H1 (cell line): ENCODE measurements at regions not wholly inside any gene's neighbourhood (a gene's known extent, or its start where the extent isn't known, plus 50 kb on each side); places are given as distances from the start of the nearest gene placed in this dataset.

Experiments used
- CTCF ChIA-PET: fragments of 300-600 bp; sonication (Branson Sonifier 250); formaldehyde crosslinking; loops from one replicate; lab custom pipeline; 2021; ENCODE audit not compliant: partially characterized antibody; lab: Charles Lee
- POLR2A ChIA-PET: fragments of 300-600 bp; sonication (Branson Sonifier 250); formaldehyde crosslinking; loops from one replicate; lab custom pipeline; 2021; ENCODE audit warnings: inconsistent platforms; ENCODE audit not compliant: partially characterized antibody; lab: Charles Lee
- DNase-seq, 2 experiments: peaks; one replicate each; pipeline versions ENCODE4 v3.0.0 to v3.0.0-alpha.2; 2010 to 2022; ENCODE audit warnings: low spot score in 2 of 2, low read depth in 1 of 2, mixed read lengths in 1 of 2
- FAIRE-seq: peaks from 2 replicates; lab custom pipeline; 2011; peaks lifted over from hg19 to GRCh38; lab: Jason Lieb, UNC
- H2AFZ ChIP-seq: 2 replicates; pipeline ENCODE4 v1.8.1; 2012; ENCODE audit warnings: low read length, inconsistent platforms
- H2AK5ac ChIP-seq: 2 replicates; pipeline ENCODE4 v1.6.1; 2013; ENCODE audit warnings: low read depth, low read length
- H2BK120ac ChIP-seq: replicated peaks from 2 replicates; pipeline ENCODE3; 2013; ENCODE audit warnings: low read depth, low read length, inconsistent platforms
- H2BK12ac ChIP-seq: 2 replicates; pipeline ENCODE4 v1.6.1; 2013; ENCODE audit warnings: low read depth, low read length
- H2BK15ac ChIP-seq: 2 replicates; pipeline ENCODE4 v1.6.1; 2013; ENCODE audit warnings: low read length
- H2BK20ac ChIP-seq: 2 replicates; pipeline ENCODE4 v1.6.1; 2013; ENCODE audit warnings: low read length
- H2BK5ac ChIP-seq: 2 replicates; pipeline ENCODE4 v1.6.1; 2013; ENCODE audit warnings: low read depth, low read length
- H3K14ac ChIP-seq: 2 replicates; pipeline ENCODE4 v1.6.1; 2013; ENCODE audit warnings: inconsistent platforms; ENCODE audit not compliant: insufficient read length
- H3K18ac ChIP-seq: 2 replicates; pipeline ENCODE4 v1.6.1; 2013; ENCODE audit warnings: low read length; ENCODE audit errors: extremely low read depth
- H3K23ac ChIP-seq: 2 replicates; pipeline ENCODE4 v1.6.1; 2013; ENCODE audit warnings: inconsistent platforms; ENCODE audit not compliant: insufficient read length
- H3K23me2 ChIP-seq: 2 replicates; pipeline ENCODE4 v1.6.1; 2013; ENCODE audit warnings: low read depth, low read length
- H3K27ac ChIP-seq: 2 replicates; pipeline ENCODE4 v1.6.1; 2011; ENCODE audit warnings: low read depth, low read length, inconsistent platforms
- H3K27me3 ChIP-seq, 4 experiments: replicated peaks in 1 of 4; 1 replicate in 1 of 4; 2 replicates in 3 of 4; pipeline versions ENCODE4 v1.6.1 to v1.8.1; 2011 to 2013; ENCODE audit warnings: low read length in 3 of 4, mild to moderate bottlenecking in 3 of 4, inconsistent platforms in 2 of 4, mixed read lengths in 2 of 4, moderate library complexity in 1 of 4; ENCODE audit not compliant: control insufficient read depth in 3 of 4, insufficient read depth in 3 of 4; ENCODE audit errors: extremely low read depth in 1 of 4
- H3K36me3 ChIP-seq, 4 experiments: 2 replicates each; pipeline versions ENCODE4 v1.6.1 to v1.8.1; 2011 to 2013; ENCODE audit warnings: mild to moderate bottlenecking in 4 of 4, low read length in 3 of 4, moderate library complexity in 2 of 4, control low read depth in 1 of 4, inconsistent platforms in 1 of 4; ENCODE audit not compliant: insufficient read depth in 4 of 4, control insufficient read depth in 2 of 4
- H3K4ac ChIP-seq: replicated peaks from 2 replicates; pipeline ENCODE3; 2013; ENCODE audit warnings: low read length, low read depth, mixed read lengths, inconsistent platforms; ENCODE audit not compliant: insufficient read length
- H3K4me1 ChIP-seq, 4 experiments: replicated peaks in 1 of 4; 1 replicate in 1 of 4; 2 replicates in 3 of 4; pipeline versions ENCODE4 v1.6.1 to v1.8.1; 2011 to 2013; ENCODE audit warnings: low read length in 3 of 4, inconsistent platforms in 2 of 4, mixed read lengths in 1 of 4; ENCODE audit not compliant: insufficient read depth in 4 of 4, control insufficient read depth in 3 of 4
- H3K4me2 ChIP-seq, 2 experiments: 2 replicates each; pipeline versions ENCODE4 v1.6.1 to v1.8.1; 2011 to 2013; ENCODE audit warnings: low read depth in 2 of 2, low read length in 2 of 2, control low read depth in 1 of 2, inconsistent platforms in 1 of 2, mild to moderate bottlenecking in 1 of 2; ENCODE audit not compliant: insufficient read depth in 1 of 2
- H3K4me3 ChIP-seq, 4 experiments: fragments of 200-600, 300-600 bp in 1 of 4; sonication (generic), shearing (Covaris generic), sonication (Bioruptor Twin) in 1 of 4; 2 replicates each; pipeline versions ENCODE4 v1.5.1 to v1.8.1; 2011 to 2016; ENCODE audit warnings: low read length in 4 of 4, low read depth in 3 of 4, control low read depth in 2 of 4, inconsistent platforms in 2 of 4, mild to moderate bottlenecking in 2 of 4, mixed read lengths in 1 of 4, moderate library complexity in 1 of 4; ENCODE audit not compliant: insufficient read depth in 2 of 4; ENCODE audit errors: extremely low read depth in 1 of 4
- H3K56ac ChIP-seq: replicated peaks from 2 replicates; pipeline ENCODE3; 2013; ENCODE audit warnings: low read depth, mild to moderate bottlenecking, mixed read lengths, low read length, inconsistent platforms; ENCODE audit not compliant: insufficient read length
- H3K79me1 ChIP-seq: 2 replicates; pipeline ENCODE4 v1.6.1; 2013; ENCODE audit warnings: low read depth, low read length, control low read depth
- H3K79me2 ChIP-seq, 2 experiments: 2 replicates each; pipeline versions ENCODE4 v1.6.1 to v1.8.1; 2012 to 2013; ENCODE audit warnings: low read length in 2 of 2, mild to moderate bottlenecking in 2 of 2, inconsistent platforms in 1 of 2; ENCODE audit not compliant: insufficient read depth in 2 of 2, control insufficient read depth in 1 of 2
- H3K9ac ChIP-seq, 4 experiments: replicated peaks in 1 of 4; 1 replicate in 1 of 4; 2 replicates in 3 of 4; pipeline versions ENCODE4 v1.6.1 to v1.8.1; 2011 to 2013; ENCODE audit warnings: low read depth in 3 of 4, low read length in 3 of 4, control low read depth in 2 of 4, mild to moderate bottlenecking in 2 of 4, moderate library complexity in 2 of 4, inconsistent platforms in 1 of 4; ENCODE audit errors: extremely low read depth in 1 of 4
- H3K9me3 ChIP-seq, 2 experiments: 2 replicates each; pipeline versions ENCODE4 v1.6.1 to v1.8.1; 2012 to 2013; ENCODE audit warnings: mild to moderate bottlenecking in 2 of 2, moderate library complexity in 2 of 2, control low read depth in 1 of 2, inconsistent platforms in 1 of 2, low read depth in 1 of 2, low read length in 1 of 2, mixed read lengths in 1 of 2; ENCODE audit not compliant: insufficient read depth in 2 of 2
- H4K20me1 ChIP-seq, 2 experiments: replicated peaks in 1 of 2; 2 replicates each; pipeline versions ENCODE3 to v1.8.1; 2011 to 2013; ENCODE audit warnings: inconsistent platforms in 2 of 2, low read length in 2 of 2, mild to moderate bottlenecking in 1 of 2; ENCODE audit not compliant: insufficient read depth in 2 of 2, control insufficient read depth in 1 of 2
- H4K5ac ChIP-seq: 2 replicates; pipeline ENCODE4 v1.6.1; 2013; ENCODE audit warnings: low read length, low read depth, mixed read lengths, inconsistent platforms; ENCODE audit not compliant: insufficient read length
- H4K8ac ChIP-seq: 2 replicates; pipeline ENCODE4 v1.8.0; 2013; ENCODE audit warnings: mild to moderate bottlenecking, moderate library complexity, low read length, inconsistent platforms; ENCODE audit not compliant: insufficient read depth; ENCODE audit errors: extremely low read depth
- H4K91ac ChIP-seq: replicated peaks from 2 replicates; pipeline ENCODE3; 2013; ENCODE audit warnings: low read length, mixed read lengths, inconsistent platforms; ENCODE audit not compliant: insufficient read length
- ATF3 ChIP-seq: IDR thresholded peaks from 2 replicates; pipeline ENCODE4 v1.6.1; 2011; ENCODE audit warnings: low read depth, mild to moderate bottlenecking, low read length; ENCODE audit not compliant: insufficient read depth
- CBX5 ChIP-seq: fragments of 300-800, 300-1000 bp; sonication (generic); IDR thresholded peaks from 2 replicates; pipeline ENCODE4 v1.7.1; 2016; ENCODE audit warnings: antibody characterized with exemption, low read length, low read depth
- SRF ChIP-seq: IDR thresholded peaks from 2 replicates; pipeline ENCODE4 v1.6.1; 2011; ENCODE audit warnings: mild to moderate bottlenecking, low read depth, low read length, moderate library complexity
- WGBS, 2 experiments: shearing (Covaris generic) in 1 of 2; methylation state at CpG; one replicate each; pipeline versions ENCODE4 v1.1.6 to v1.1.7; 2013 to 2015; ENCODE audit warnings: low lambda C conversion rate in 2 of 2, mixed read lengths in 2 of 2, inconsistent platforms in 1 of 2, low coverage in 1 of 2, missing lambda C conversion rate in 1 of 2; ENCODE audit not compliant: insufficient replicate concordance in 2 of 2, insufficient coverage in 1 of 2, insufficient read length in 1 of 2; ENCODE audit errors: extremely low coverage in 1 of 2, missing lambda C conversion rate in 1 of 2; 5-methylcytosine and 5-hydroxymethylcytosine counted together

GRCh38 chr6:63389191-63389844 is 69.5 kb upstream of the LGSN start:
- Histone ChIP-seq H2AK5ac (no peak overlapping the region), H3K56ac (no peak overlapping the region), H3K9ac (no peak overlapping the region), H4K8ac (no peak overlapping the region), H3K79me2 (no peaks in the 10 kb centered on the region), H3K9me3 (no peaks in the 10 kb centered on the region; a peak in 1 of 4 replicates), H2BK15ac (no peak overlapping the region), H2BK120ac (no peak overlapping the region), H3K4me3 (no peak overlapping the region), H2AFZ (no peak overlapping the region), H3K79me1 (no peaks in the 10 kb centered on the region), H3K36me3 (no peaks in the 10 kb centered on the region)
- CTCF ChIA-PET: no interaction called here
- TF ChIP-seq SRF (no peak), ATF3 (no peak), CBX5 (no peak)
- TF ChIP-seq, all 59 proteins: peak for 0
- Histone ChIP-seq H3K27me3 (no peaks in the 10 kb centered on the region), H4K5ac (no peak overlapping the region), H3K14ac (no peak overlapping the region), H3K4me2 (no peak overlapping the region), H2BK20ac (no peak overlapping the region), H3K4me1 (no peaks in the 10 kb centered on the region), H4K20me1 (no peaks in the 10 kb centered on the region), H3K18ac (no peak overlapping the region), H4K91ac (no peak overlapping the region), H2BK5ac (no peak overlapping the region), H3K27ac (no peak overlapping the region), H3K23me2 (no peaks in the 10 kb centered on the region), H3K23ac (no peak overlapping the region), H3K4ac (no peak overlapping the region), H2BK12ac (no peak overlapping the region)
- 91% methylated on average over 2 of the region's 2 CpGs; no CpG with 5 or more reads in 1 of the 2 experiments for whole genome bisulfite sequencing, 2 experiments
- POLR2A ChIA-PET: no interaction called here
- DNase-seq: no peak
- no peak for FAIRE-seq
